ENCODE measurements at regions not wholly inside any gene's neighbourhood (a gene's known extent, or its start where the extent isn't known, plus 50 kb on each side); places are given as distances from the start of the nearest gene placed in this dataset.

DNA sequence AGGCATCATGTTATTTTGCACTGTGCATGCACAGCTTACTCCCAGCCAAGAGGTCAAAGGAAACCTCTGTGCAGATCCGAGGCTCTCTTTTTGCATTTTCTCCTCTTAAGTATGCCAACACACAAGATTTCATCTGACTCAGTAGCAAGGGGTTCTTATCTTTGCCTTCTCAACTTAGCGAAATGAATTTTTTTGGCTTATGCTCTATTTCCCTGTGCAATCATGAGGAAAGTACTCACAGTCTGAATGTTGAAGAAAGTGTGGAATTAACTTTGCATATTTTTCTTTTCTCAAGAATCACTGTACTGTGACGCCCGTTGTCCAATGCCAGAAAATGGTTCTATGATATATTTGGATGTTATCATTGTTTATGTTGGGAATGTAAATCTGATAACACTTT lies 173.5 kb upstream of the FBXL7 start:
- Mint-ChIP-seq H3K27me3 (ENCODE audit: low read depth, unreplicated experiment) (no peaks in the 10 kb centered on the region), H3K4me1 (ENCODE audit: low read depth, unreplicated experiment) (peaks cover 13% of the 10 kb centered on the region), H3K9me3 (ENCODE audit: unreplicated experiment) (no peaks in the 10 kb centered on the region), H3K4me3 (ENCODE audit: unreplicated experiment) (no peak overlapping the region), H3K27ac (ENCODE audit: unreplicated experiment) (no peak overlapping the region), H3K36me3 (ENCODE audit: low read depth, unreplicated experiment) (no peaks in the 10 kb centered on the region)
- Histone ChIP-seq H3K9me3 (ENCODE audit: insufficient read depth, low read depth, low read length) (no peaks in the 10 kb centered on the region), H3K79me2 (ENCODE audit: insufficient read depth, low read length) (no peaks in the 10 kb centered on the region), H3K27ac (ENCODE audit: low read depth, low read length) (no peak overlapping the region), H3K4me2 (ENCODE audit: low read length) (no peak overlapping the region), H3K9ac (ENCODE audit: low read length) (no peak overlapping the region), H3K4me3 (ENCODE audit: insufficient read depth, low read depth, low read length) (no peak overlapping the region), H3K27me3 (ENCODE audit: insufficient read depth, low read length) (no peaks in the 10 kb centered on the region), H3K4me1 (ENCODE audit: insufficient read depth, low read length) (no peaks in the 10 kb centered on the region), H3K36me3 (ENCODE audit: insufficient read depth, low read length) (no peaks in the 10 kb centered on the region), H4K20me1 (ENCODE audit: insufficient read depth, low read length) (no peaks in the 10 kb centered on the region), H2AFZ (ENCODE audit: low read depth, low read length) (no peak overlapping the region)
- FAIRE-seq, result no peak
- TF ChIP-seq, protein P1, sequence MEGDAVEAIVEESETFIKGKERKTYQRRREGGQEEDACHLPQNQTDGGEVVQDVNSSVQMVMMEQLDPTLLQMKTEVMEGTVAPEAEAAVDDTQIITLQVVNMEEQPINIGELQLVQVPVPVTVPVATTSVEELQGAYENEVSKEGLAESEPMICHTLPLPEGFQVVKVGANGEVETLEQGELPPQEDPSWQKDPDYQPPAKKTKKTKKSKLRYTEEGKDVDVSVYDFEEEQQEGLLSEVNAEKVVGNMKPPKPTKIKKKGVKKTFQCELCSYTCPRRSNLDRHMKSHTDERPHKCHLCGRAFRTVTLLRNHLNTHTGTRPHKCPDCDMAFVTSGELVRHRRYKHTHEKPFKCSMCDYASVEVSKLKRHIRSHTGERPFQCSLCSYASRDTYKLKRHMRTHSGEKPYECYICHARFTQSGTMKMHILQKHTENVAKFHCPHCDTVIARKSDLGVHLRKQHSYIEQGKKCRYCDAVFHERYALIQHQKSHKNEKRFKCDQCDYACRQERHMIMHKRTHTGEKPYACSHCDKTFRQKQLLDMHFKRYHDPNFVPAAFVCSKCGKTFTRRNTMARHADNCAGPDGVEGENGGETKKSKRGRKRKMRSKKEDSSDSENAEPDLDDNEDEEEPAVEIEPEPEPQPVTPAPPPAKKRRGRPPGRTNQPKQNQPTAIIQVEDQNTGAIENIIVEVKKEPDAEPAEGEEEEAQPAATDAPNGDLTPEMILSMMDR (IDR thresholded peaks at IDR 0.05; ENCODE audit: insufficient read depth, low read depth, low read length), result no peak
- TF ChIP-seq EZH2 (IDR thresholded peaks at IDR 0.05; ENCODE audit: insufficient read depth, low read length), result no peak
- no peak for DNase-seq (ENCODE audit: low read depth)

DNA sequence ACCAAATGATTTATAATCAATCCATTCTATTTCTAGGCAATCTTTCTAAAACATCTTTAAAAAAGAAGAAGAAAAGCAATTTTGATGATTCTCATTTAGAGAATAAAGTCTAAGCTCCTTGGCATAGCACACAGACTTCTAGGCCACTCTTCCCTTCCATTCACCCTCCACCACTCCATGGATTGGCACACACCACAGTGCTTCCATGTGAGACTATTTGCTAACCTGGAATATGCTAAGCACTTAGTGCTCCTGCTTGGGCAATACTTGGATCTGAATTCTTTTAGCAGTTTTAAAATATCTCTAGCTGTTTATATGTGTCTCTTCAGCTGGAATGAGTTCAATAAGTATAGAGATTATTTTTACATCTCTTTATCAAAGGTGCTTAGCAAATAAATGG lies 177.6 kb upstream of the FBXL7 start:
- H3K79me2 ChIP-seq (ENCODE audit: insufficient read depth, low read length), result no peaks in the 10 kb centered on the region
- H3K27ac ChIP-seq (ENCODE audit: low read depth, low read length), result no peak overlapping the region
- peaks cover 12% of the 10 kb centered on the region for H3K4me1 Mint-ChIP-seq (ENCODE audit: low read depth, unreplicated experiment)
- H3K36me3 ChIP-seq (ENCODE audit: insufficient read depth, low read length), result no peaks in the 10 kb centered on the region
- no peaks in the 10 kb centered on the region for H3K4me1 ChIP-seq (ENCODE audit: insufficient read depth, low read length)
- no peaks in the 10 kb centered on the region for H3K9me3 Mint-ChIP-seq (ENCODE audit: unreplicated experiment)
- H4K20me1 ChIP-seq (ENCODE audit: insufficient read depth, low read length), result no peaks in the 10 kb centered on the region
- H3K9ac ChIP-seq (ENCODE audit: low read length), result no peak overlapping the region
- H3K4me2 ChIP-seq (ENCODE audit: low read length), result no peak overlapping the region
- no peak overlapping the region for H2AFZ ChIP-seq (ENCODE audit: low read depth, low read length)
- no peak overlapping the region for H3K27ac Mint-ChIP-seq (ENCODE audit: unreplicated experiment)
- no peaks in the 10 kb centered on the region for H3K27me3 Mint-ChIP-seq (ENCODE audit: low read depth, unreplicated experiment)
- FAIRE-seq (no peak), DNase-seq (ENCODE audit: low read depth) (no peak)
- H3K36me3 Mint-ChIP-seq (ENCODE audit: low read depth, unreplicated experiment), result no peaks in the 10 kb centered on the region
- no peaks in the 10 kb centered on the region for H3K27me3 ChIP-seq (ENCODE audit: insufficient read depth, low read length)
- no peak for TF ChIP-seq EZH2 (IDR thresholded peaks at IDR 0.05; ENCODE audit: insufficient read depth, low read length)
- TF ChIP-seq, protein P1 (IDR thresholded peaks at IDR 0.05; ENCODE audit: insufficient read depth, low read depth, low read length), result no peak
- H3K9me3 ChIP-seq (ENCODE audit: insufficient read depth, low read depth, low read length), result no peaks in the 10 kb centered on the region
- no peak overlapping the region for H3K4me3 ChIP-seq (ENCODE audit: insufficient read depth, low read depth, low read length)
- H3K4me3 Mint-ChIP-seq (ENCODE audit: unreplicated experiment), result no peak overlapping the region

DNA sequence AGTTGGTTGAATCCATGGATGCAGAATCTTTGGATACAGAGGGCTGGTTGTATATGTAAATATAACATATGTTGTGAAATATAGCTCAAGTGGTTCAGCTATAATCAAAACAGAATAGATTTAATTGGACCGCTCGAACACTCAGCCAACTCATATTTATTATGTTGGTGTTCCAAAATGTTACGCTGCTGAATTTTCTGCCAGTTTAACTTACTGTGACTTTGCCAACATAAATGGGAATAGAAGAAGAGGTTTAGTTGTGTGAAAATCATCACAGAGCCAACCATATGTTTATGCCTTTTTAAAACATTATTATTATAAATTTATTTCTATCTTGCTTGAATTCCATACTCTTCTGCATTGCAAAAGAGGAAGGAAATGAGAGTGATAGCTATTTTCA lies 178.2 kb upstream of the FBXL7 start:
- no peaks in the 10 kb centered on the region for H3K27me3 Mint-ChIP-seq (ENCODE audit: low read depth, unreplicated experiment)
- no peaks in the 10 kb centered on the region for H3K36me3 Mint-ChIP-seq (ENCODE audit: low read depth, unreplicated experiment)
- H3K9me3 ChIP-seq (ENCODE audit: insufficient read depth, low read depth, low read length), result no peaks in the 10 kb centered on the region
- H3K9me3 Mint-ChIP-seq (ENCODE audit: unreplicated experiment), result no peaks in the 10 kb centered on the region
- no peak overlapping the region for H2AFZ ChIP-seq (ENCODE audit: low read depth, low read length)
- H3K4me1 ChIP-seq (ENCODE audit: insufficient read depth, low read length), result no peaks in the 10 kb centered on the region
- no peaks in the 10 kb centered on the region for H3K36me3 ChIP-seq (ENCODE audit: insufficient read depth, low read length)
- no peak overlapping the region for H3K4me3 Mint-ChIP-seq (ENCODE audit: unreplicated experiment)
- no peak overlapping the region for H3K4me2 ChIP-seq (ENCODE audit: low read length)
- no peaks in the 10 kb centered on the region for H3K27me3 ChIP-seq (ENCODE audit: insufficient read depth, low read length)
- no peak overlapping the region for H3K27ac Mint-ChIP-seq (ENCODE audit: unreplicated experiment)
- no peaks in the 10 kb centered on the region for H3K79me2 ChIP-seq (ENCODE audit: insufficient read depth, low read length)
- FAIRE-seq (no peak), DNase-seq (ENCODE audit: low read depth) (no peak)
- H3K4me3 ChIP-seq (ENCODE audit: insufficient read depth, low read depth, low read length), result no peak overlapping the region
- H4K20me1 ChIP-seq (ENCODE audit: insufficient read depth, low read length), result no peaks in the 10 kb centered on the region
- H3K9ac ChIP-seq (ENCODE audit: low read length), result no peak overlapping the region
- no peak for TF ChIP-seq EZH2 (IDR thresholded peaks at IDR 0.05; ENCODE audit: insufficient read depth, low read length)
- peaks cover 6% of the 10 kb centered on the region for H3K4me1 Mint-ChIP-seq (ENCODE audit: low read depth, unreplicated experiment)
- no peak overlapping the region for H3K27ac ChIP-seq (ENCODE audit: low read depth, low read length)

Measured in astrocyte (in vitro differentiated cells and primary cell).